ENCODE measurements at regions not wholly inside any gene's neighbourhood (a gene's known extent, or its start where the extent isn't known, plus 50 kb on each side); places are given as distances from the start of the nearest gene placed in this dataset.

GRCh38 chrX:103441878-103442535 lies 65.7 kb downstream of the BEX3 start:
- no peaks in the 10 kb centered on the region for H3K36me3 ChIP-seq (ENCODE audit: control insufficient read depth, insufficient read depth, low read length)
- DNase-seq (ENCODE audit: low read depth) = peak; percentile 94
- peak; percentile 82 for FAIRE-seq
- H3K4me3 ChIP-seq (ENCODE audit: low read depth, low read length) = no peak overlapping the region
- H3K27me3 ChIP-seq (ENCODE audit: control insufficient read depth, insufficient read depth, low read length) = no peaks in the 10 kb centered on the region
- no peak for TF ChIP-seq CTCF (IDR thresholded peaks at IDR 0.05; ENCODE audit: insufficient read depth, low read length, severe bottlenecking)

GRCh38 chrX:103442536-103442901 lies 66.2 kb downstream of the BEX3 start:
- peak; percentile 89 for DNase-seq (ENCODE audit: low read depth)
- no peak overlapping the region for H3K4me3 ChIP-seq (ENCODE audit: low read depth, low read length)
- no peak for TF ChIP-seq CTCF (IDR thresholded peaks at IDR 0.05; ENCODE audit: insufficient read depth, low read length, severe bottlenecking)
- no peaks in the 10 kb centered on the region for H3K27me3 ChIP-seq (ENCODE audit: control insufficient read depth, insufficient read depth, low read length)
- H3K36me3 ChIP-seq (ENCODE audit: control insufficient read depth, insufficient read depth, low read length) = no peaks in the 10 kb centered on the region
- FAIRE-seq = no peak

- Histone ChIP-seq H3K27me3 (ENCODE audit: control insufficient read depth, insufficient read depth, low read length) (no peaks in the 10 kb centered on the region), H3K36me3 (ENCODE audit: control insufficient read depth, insufficient read depth, low read length) (no peaks in the 10 kb centered on the region), H3K4me3 (ENCODE audit: low read depth, low read length) (no peak overlapping the region)
- DNase-seq (ENCODE audit: low read depth) (peak; percentile 77), FAIRE-seq (no peak)
- TF ChIP-seq CTCF (IDR thresholded peaks at IDR 0.05; ENCODE audit: insufficient read depth, low read length, severe bottlenecking) = no peak
Observed at GRCh38 chrX:103446665-103447302, 70.4 kb downstream of the BEX3 start.

Measured in bronchial epithelial cell (primary cell).